ENCODE measurements at regions not wholly inside any gene's neighbourhood (a gene's known extent, or its start where the extent isn't known, plus 50 kb on each side); places are given as distances from the start of the nearest gene placed in this dataset.

- H3K27ac ChIP-seq: no peak overlapping the region
Measured at GRCh38 chr12:95395696-95396095, 78.3 kb upstream of the METAP2 start.

GRCh38 chr12:95396849-95397468 lies 77.0 kb upstream of the METAP2 start:
- Histone ChIP-seq H3K4me3 (no peak overlapping the region), H3K27me3 (no peaks in the 10 kb centered on the region), H3K9me3 (no peaks in the 10 kb centered on the region), H3K4me1 (ENCODE audit: insufficient read depth) (no peaks in the 10 kb centered on the region), H3K36me3 (no peaks in the 10 kb centered on the region), H3K27ac (no peak overlapping the region)
- no peak for TF ChIP-seq POLR2A (IDR thresholded peaks at IDR 0.05)
- TF ChIP-seq EP300 (IDR thresholded peaks at IDR 0.05): no peak
- TF ChIP-seq CTCF (IDR thresholded peaks at IDR 0.05): no peak
- 62 to 64% (median 62%) methylated on average over 4 of the region's 4 CpGs for WGBS, 3 donors
- intact Hi-C loops (cut with DNase I): no loop called here
- no peak for DNase-seq

More at GRCh38 chr12:95395696-95396095, 78.3 kb upstream of the METAP2 start:
- TF ChIP-seq CTCF (IDR thresholded peaks at IDR 0.05) (no peak), EP300 (IDR thresholded peaks at IDR 0.05) (no peak), POLR2A (IDR thresholded peaks at IDR 0.05) (no peak)
- Histone ChIP-seq H3K9me3 (no peaks in the 10 kb centered on the region), H3K4me1 (ENCODE audit: insufficient read depth) (no peaks in the 10 kb centered on the region), H3K27me3 (no peaks in the 10 kb centered on the region), H3K4me3 (no peak overlapping the region), H3K36me3 (no peaks in the 10 kb centered on the region)
- 59 to 76% (median 72%) methylated on average over 1 of the region's 1 CpG for WGBS, 3 donors
- DNase-seq: no peak
- intact Hi-C loops (cut with DNase I): no loop called here

- DNase-seq: no peak
- intact Hi-C loops (cut with DNase I): no loop called here
- no peaks in the 10 kb centered on the region for H3K27me3 ChIP-seq
- 66 to 78% (median 68%) methylated on average over 5 of the region's 5 CpGs for WGBS, 3 donors
- no peak overlapping the region for H3K27ac ChIP-seq
- no peak for TF ChIP-seq CTCF (IDR thresholded peaks at IDR 0.05)
- no peak for TF ChIP-seq POLR2A (IDR thresholded peaks at IDR 0.05)
- TF ChIP-seq EP300 (IDR thresholded peaks at IDR 0.05): no peak
- no peaks in the 10 kb centered on the region for H3K4me1 ChIP-seq (ENCODE audit: insufficient read depth)
- no peaks in the 10 kb centered on the region for H3K36me3 ChIP-seq
- H3K4me3 ChIP-seq: no peak overlapping the region
- no peaks in the 10 kb centered on the region for H3K9me3 ChIP-seq
Measured at GRCh38 chr12:95397571-95397970, 76.4 kb upstream of the METAP2 start.

GRCh38 chr12:95402096-95402495 lies 71.9 kb upstream of the METAP2 start:
- intact Hi-C loops (cut with DNase I): no loop called here
- H3K27me3 ChIP-seq: no peaks in the 10 kb centered on the region
- H3K4me1 ChIP-seq (ENCODE audit: insufficient read depth): no peaks in the 10 kb centered on the region
- no peaks in the 10 kb centered on the region for H3K36me3 ChIP-seq
- no peaks in the 10 kb centered on the region for H3K9me3 ChIP-seq
- TF ChIP-seq POLR2A (IDR thresholded peaks at IDR 0.05) (no peak), EP300 (IDR thresholded peaks at IDR 0.05) (no peak), CTCF (IDR thresholded peaks at IDR 0.05) (no peak)
- DNase-seq: no peak
- no peak overlapping the region for H3K27ac ChIP-seq
- 38 to 51% (median 39%) methylated on average over 4 of the region's 4 CpGs for WGBS, 3 donors
- no peak overlapping the region for H3K4me3 ChIP-seq
